Karpas-422 (cell line): ENCODE measurements at regions not wholly inside any gene's neighbourhood (a gene's known extent, or its start where the extent isn't known, plus 50 kb on each side); places are given as distances from the start of the nearest gene placed in this dataset.

ENCODE experiments used
- DNase-seq: peaks from one replicate; pipeline ENCODE4 v3.0.0-alpha.2; 2015
- H2AFZ ChIP-seq: fragments of 200-600 bp; sonication (generic); 2 replicates; pipeline ENCODE4 v1.6.1; 2014; ENCODE audit warnings: antibody characterized with exemption, low read length, mixed read lengths
- H3K27ac ChIP-seq: fragments of 200-600 bp; sonication (generic); 2 replicates; pipeline ENCODE4 v1.5.1; 2014; ENCODE audit warnings: mild to moderate bottlenecking, low read length, moderate library complexity
- H3K27me3 ChIP-seq: fragments of 200-600 bp; sonication (generic); 2 replicates; pipeline ENCODE4 v1.6.1; 2014; ENCODE audit warnings: low read length, mixed read lengths
- H3K36me3 ChIP-seq: fragments of 200-600 bp; sonication (generic); 2 replicates; pipeline ENCODE4 v1.6.1; 2014; ENCODE audit warnings: low read length, mixed read lengths; ENCODE audit not compliant: insufficient read depth
- H3K4me1 ChIP-seq: fragments of 200-600 bp; sonication (generic); 2 replicates; pipeline ENCODE4 v1.6.1; 2014; ENCODE audit warnings: mild to moderate bottlenecking, low read length, mixed read lengths
- H3K4me2 ChIP-seq: fragments of 200-600 bp; sonication (generic); 2 replicates; pipeline ENCODE4 v1.6.1; 2014; ENCODE audit warnings: low read length, low read depth, mild to moderate bottlenecking; ENCODE audit not compliant: poor library complexity, severe bottlenecking
- H3K4me3 ChIP-seq: fragments of 200-600 bp; sonication (generic); 2 replicates; pipeline ENCODE4 v1.5.1; 2014; ENCODE audit warnings: mild to moderate bottlenecking, antibody characterized with exemption, low read length, mixed read lengths
- H3K79me2 ChIP-seq: fragments of 200-600 bp; sonication (generic); 2 replicates; pipeline ENCODE4 v1.6.1; 2014; ENCODE audit warnings: mild to moderate bottlenecking, low read length, mixed read lengths
- H3K9ac ChIP-seq: fragments of 200-600 bp; sonication (generic); 2 replicates; pipeline ENCODE4 v1.6.0; 2014; ENCODE audit warnings: low read length
- H3K9me2 ChIP-seq: fragments of 200-600 bp; sonication (generic), shearing (Covaris generic); replicated peaks from 2 replicates; pipeline ENCODE4 v1.6.0; 2014; ENCODE audit warnings: mild to moderate bottlenecking, low read length, moderate library complexity; ENCODE audit not compliant: insufficient read depth
- H3K9me3 ChIP-seq: fragments of 300-700, 200-600 bp; sonication (generic); 2 replicates; pipeline ENCODE4 v1.6.1; 2014; ENCODE audit warnings: low read length, mixed read lengths
- H4K20me1 ChIP-seq: fragments of 200-600 bp; sonication (generic); 2 replicates; pipeline ENCODE4 v1.6.1; 2014; ENCODE audit warnings: mild to moderate bottlenecking, antibody characterized with exemption, low read length, low read depth; ENCODE audit not compliant: insufficient read depth

- Histone ChIP-seq H3K9ac (no peak overlapping the region), H3K27me3 (no peaks in the 10 kb centered on the region), H2AFZ (no peak overlapping the region), H3K36me3 (no peaks in the 10 kb centered on the region), H3K27ac (no peak overlapping the region), H3K4me1 (no peaks in the 10 kb centered on the region), H3K4me2 (no peak overlapping the region), H3K4me3 (no peak overlapping the region), H3K9me3 (no peaks in the 10 kb centered on the region), H3K79me2 (no peaks in the 10 kb centered on the region), H4K20me1 (no peaks in the 10 kb centered on the region), H3K9me2 (no peaks in the 10 kb centered on the region)
- no peak for DNase-seq
Observed at GRCh38 chr9:87824886-87825285, 57.8 kb upstream of the SPATA31E1 start.

DNA sequence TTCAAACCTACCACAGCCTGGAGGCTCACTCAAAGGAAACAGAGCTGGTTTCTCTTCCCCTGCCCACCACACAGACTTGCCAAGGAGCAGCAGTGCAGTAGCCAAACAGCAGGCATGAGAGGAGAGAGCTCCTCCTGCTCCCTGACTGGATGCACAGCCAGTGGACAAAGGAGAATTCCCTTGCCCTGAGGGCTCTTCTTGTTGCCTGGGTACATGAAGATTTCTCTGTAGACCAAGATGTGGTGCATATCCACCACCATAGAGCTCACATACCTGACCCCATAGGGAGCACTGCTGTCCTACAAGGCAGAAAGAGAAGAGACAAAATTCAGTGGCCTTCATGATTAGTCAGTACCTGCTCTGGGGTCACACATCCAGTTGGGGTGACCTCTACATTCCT lies 56.3 kb upstream of the SPATA31E1 start:
- H3K36me3 ChIP-seq: no peaks in the 10 kb centered on the region
- H3K4me2 ChIP-seq: no peak overlapping the region
- no peaks in the 10 kb centered on the region for H3K9me2 ChIP-seq
- no peaks in the 10 kb centered on the region for H4K20me1 ChIP-seq
- H3K9ac ChIP-seq: no peak overlapping the region
- no peaks in the 10 kb centered on the region for H3K27me3 ChIP-seq
- H3K9me3 ChIP-seq: no peaks in the 10 kb centered on the region
- DNase-seq: no peak
- H2AFZ ChIP-seq: no peak overlapping the region
- H3K4me1 ChIP-seq: no peaks in the 10 kb centered on the region
- H3K4me3 ChIP-seq: no peak overlapping the region
- no peaks in the 10 kb centered on the region for H3K79me2 ChIP-seq
- H3K27ac ChIP-seq: no peak overlapping the region

GRCh38 chr9:87827341-87827740 lies 55.3 kb upstream of the SPATA31E1 start:
- H3K36me3 ChIP-seq: no peaks in the 10 kb centered on the region
- no peaks in the 10 kb centered on the region for H3K9me2 ChIP-seq
- no peaks in the 10 kb centered on the region for H3K79me2 ChIP-seq
- H3K27me3 ChIP-seq: no peaks in the 10 kb centered on the region
- H3K27ac ChIP-seq: no peak overlapping the region
- no peaks in the 10 kb centered on the region for H3K4me1 ChIP-seq
- no peak overlapping the region for H3K9ac ChIP-seq
- H4K20me1 ChIP-seq: no peaks in the 10 kb centered on the region
- H3K4me3 ChIP-seq: no peak overlapping the region
- no peaks in the 10 kb centered on the region for H3K9me3 ChIP-seq
- no peak overlapping the region for H3K4me2 ChIP-seq
- no peak overlapping the region for H2AFZ ChIP-seq
- no peak for DNase-seq

DNA sequence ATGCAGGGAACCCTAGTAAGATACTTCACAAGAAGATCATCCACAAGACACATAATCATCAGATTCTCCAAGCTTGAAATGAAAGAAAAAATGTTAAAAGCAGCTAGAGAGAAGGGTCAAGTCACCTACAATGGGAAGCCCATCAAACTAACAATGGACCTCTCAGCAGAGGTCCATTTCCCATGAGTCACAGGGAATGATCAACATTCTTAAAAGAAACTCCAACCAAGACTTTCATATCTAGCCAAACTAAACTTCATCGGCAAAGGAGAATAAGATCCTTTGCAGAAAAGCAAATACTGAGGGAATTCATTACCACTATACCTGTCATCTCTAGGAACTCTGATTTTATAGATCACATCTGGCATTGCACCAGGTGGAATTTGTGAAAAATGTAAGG lies 52.9 kb upstream of the SPATA31E1 start:
- no peak overlapping the region for H3K4me2 ChIP-seq
- no peaks in the 10 kb centered on the region for H3K27me3 ChIP-seq
- H3K9me2 ChIP-seq: no peaks in the 10 kb centered on the region
- no peaks in the 10 kb centered on the region for H3K79me2 ChIP-seq
- H4K20me1 ChIP-seq: no peaks in the 10 kb centered on the region
- H3K4me3 ChIP-seq: no peak overlapping the region
- no peaks in the 10 kb centered on the region for H3K36me3 ChIP-seq
- DNase-seq: no peak
- no peak overlapping the region for H3K9ac ChIP-seq
- no peak overlapping the region for H2AFZ ChIP-seq
- no peaks in the 10 kb centered on the region for H3K9me3 ChIP-seq
- H3K27ac ChIP-seq: no peak overlapping the region
- no peaks in the 10 kb centered on the region for H3K4me1 ChIP-seq

DNA sequence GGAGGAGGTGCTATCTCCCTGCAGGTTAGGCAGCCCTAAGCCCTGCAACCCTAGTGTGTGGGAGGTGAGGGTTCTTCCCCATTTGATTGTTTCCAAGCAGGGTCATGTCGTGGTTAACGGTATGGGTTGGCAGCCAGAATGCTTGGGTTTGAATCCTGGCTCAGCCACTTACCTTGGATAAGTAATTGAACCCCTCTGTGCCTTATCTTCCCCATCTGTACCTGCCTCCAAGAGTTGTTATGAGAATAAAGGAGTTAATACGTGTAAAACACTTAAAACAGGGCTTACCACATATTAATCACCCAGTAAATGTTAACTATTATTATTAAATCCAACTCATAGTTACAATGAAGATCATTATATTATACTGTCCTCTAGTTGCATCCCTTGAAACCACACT lies 52.2 kb upstream of the SPATA31E1 start:
- Histone ChIP-seq H2AFZ (no peak overlapping the region), H3K27ac (no peak overlapping the region), H3K79me2 (no peaks in the 10 kb centered on the region), H3K4me2 (no peak overlapping the region), H3K9me2 (no peaks in the 10 kb centered on the region), H3K36me3 (no peaks in the 10 kb centered on the region), H3K4me3 (no peak overlapping the region), H3K27me3 (no peaks in the 10 kb centered on the region), H3K9me3 (no peaks in the 10 kb centered on the region), H4K20me1 (no peaks in the 10 kb centered on the region), H3K4me1 (no peaks in the 10 kb centered on the region), H3K9ac (no peak overlapping the region)
- DNase-seq: no peak

DNA sequence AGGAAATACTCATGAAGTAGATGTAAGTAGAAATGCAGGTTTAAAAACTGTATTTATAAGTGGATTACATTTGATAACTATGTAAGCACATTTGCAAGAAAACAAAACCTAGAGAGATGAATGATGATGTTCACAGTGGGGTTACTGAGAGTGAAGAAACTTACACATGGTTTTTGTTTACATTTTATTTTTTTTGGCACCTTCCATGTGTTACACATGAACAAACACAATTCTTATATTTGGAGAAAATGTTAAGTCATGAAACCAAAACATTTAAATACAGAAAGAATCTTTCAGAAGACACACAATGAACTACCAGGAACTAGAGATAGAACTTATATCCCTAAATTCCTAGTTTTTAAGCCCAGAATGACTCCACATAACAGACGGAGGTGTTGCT lies 51.5 kb upstream of the SPATA31E1 start:
- Histone ChIP-seq H3K36me3 (no peaks in the 10 kb centered on the region), H2AFZ (no peak overlapping the region), H3K27ac (no peak overlapping the region), H3K9ac (no peak overlapping the region), H3K9me3 (no peaks in the 10 kb centered on the region), H3K4me3 (no peak overlapping the region), H3K4me1 (no peaks in the 10 kb centered on the region), H3K79me2 (no peaks in the 10 kb centered on the region), H4K20me1 (no peaks in the 10 kb centered on the region), H3K9me2 (no peaks in the 10 kb centered on the region), H3K27me3 (no peaks in the 10 kb centered on the region), H3K4me2 (no peak overlapping the region)
- DNase-seq: no peak
